Activated T-helper 1 cell treated with Interleukin-2 at 50 U/mL for 16 hours (primary cell): ENCODE measurements at regions not wholly inside any gene's neighbourhood (a gene's known extent, or its start where the extent isn't known, plus 50 kb on each side); places are given as distances from the start of the nearest gene placed in this dataset.
"Not testable (repeated sequence)": the region's sequence is repeated elsewhere in the genome, so short reads cannot be mapped to it uniquely, and the experiment has no call there.

Source experiments
- DNase-seq: peaks from one replicate; pipeline ENCODE4 v3.0.0-alpha.2; 2020; ENCODE audit warnings: low read depth

DNA sequence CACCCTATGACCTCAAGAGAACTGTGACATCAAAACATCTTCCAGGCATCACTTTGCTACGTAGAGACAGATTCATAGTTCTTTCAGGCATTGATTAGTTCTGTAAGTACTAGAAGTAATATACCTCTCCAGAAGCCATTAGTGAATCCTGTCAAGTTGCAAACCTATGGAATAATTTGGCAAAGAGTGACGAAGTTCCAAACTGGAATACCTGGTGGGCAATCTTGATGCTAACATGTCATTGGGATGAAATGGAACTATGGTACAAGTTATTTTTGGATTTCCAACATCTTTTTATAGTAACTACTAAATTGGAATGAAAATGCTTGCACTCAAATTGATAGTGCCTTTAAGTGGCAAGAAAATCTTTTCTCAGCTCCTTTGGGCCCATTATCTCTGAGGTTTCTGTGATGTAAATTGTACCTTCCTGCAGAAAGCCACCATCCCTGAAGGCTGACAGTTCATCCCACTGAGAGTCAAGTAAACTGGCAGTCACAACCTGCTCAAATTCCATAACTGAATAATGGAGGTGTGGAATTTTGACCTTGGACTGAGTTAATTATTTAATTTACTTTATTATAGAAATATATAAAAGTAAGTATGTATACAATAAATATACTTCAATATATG is 435.5 kb downstream of the DTWD2 start:
- no peak for DNase-seq

- DNase-seq = no peak
These were observed 436.2 kb downstream of the DTWD2 start for GRCh38 chr5:118552146-118552545.

- DNase-seq = no peak
These were observed 436.6 kb downstream of the DTWD2 start for GRCh38 chr5:118551716-118552115.

GRCh38 chr5:118551031-118551430 is 437.3 kb downstream of the DTWD2 start:
- no peak for DNase-seq

DNA sequence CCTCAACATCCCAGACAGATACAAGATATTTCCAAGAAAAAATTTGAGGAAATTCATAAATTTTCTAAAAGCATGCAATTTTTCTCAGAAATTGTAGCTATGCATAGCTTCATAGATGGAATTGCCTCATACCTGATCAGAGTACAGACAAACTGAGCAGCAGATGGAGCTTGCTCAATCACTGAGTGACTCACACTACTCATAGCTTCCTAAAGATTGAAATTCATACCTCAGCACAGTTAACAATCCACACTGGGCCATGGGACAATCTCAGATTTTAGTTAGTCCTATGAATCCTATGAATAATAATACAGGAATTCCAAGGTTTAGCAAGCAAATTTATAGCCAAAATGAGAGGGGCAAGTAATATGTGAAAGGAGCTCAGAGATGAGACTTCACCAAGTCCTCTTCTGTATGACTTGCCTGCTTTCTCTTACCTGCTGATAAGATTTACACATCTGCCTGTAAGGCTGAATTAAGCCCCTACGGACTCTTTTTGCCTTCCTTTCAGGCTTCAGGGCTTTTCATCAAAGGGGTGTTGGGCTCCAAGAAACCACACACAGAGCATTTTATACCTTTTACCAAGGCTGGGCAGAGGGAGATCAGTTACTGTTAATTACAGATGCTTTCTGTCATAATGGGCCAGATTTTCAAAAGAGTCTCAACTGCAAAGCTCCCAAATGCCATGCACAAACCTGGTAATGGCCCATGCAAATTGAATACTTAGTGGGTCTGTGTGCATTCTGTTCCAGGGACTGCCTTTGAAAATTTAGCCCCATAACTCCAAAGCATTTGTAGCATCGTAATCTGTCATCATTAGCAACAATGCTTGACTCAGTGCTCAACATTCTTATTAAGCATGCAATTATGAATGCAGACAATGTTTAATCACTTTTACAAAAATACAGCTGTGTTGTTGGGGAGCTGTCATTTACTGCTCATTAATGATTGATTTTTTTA is 439.3 kb downstream of the DTWD2 start:
- DNase-seq = no peak

DNA sequence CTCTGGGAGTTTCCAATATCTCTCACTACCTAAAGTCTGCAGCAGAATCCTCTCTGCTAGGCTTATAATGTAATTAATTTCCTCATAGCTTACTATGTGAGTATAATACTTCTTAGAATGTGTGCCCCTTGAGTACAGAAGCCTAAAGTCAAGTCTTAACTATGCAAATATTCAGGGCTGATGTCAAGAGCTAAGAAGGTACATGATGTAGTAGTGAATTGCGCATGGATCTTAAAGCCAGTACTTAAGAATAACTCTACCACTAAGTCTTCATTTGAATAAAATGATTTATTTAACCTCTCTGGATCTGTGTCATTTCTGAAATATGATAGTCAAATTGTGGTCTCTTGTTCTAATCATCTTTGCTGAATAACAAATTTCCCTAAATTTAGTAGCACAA is 442.9 kb downstream of the DTWD2 start:
- no peak for DNase-seq

- no peak for DNase-seq
These were observed 443.4 kb downstream of the DTWD2 start for GRCh38 chr5:118544887-118545449.

- DNase-seq = no peak
These were observed 454.4 kb downstream of the DTWD2 start for GRCh38 chr5:118533923-118534322.

GRCh38 chr5:118533156-118533555 is 455.2 kb downstream of the DTWD2 start:
- DNase-seq = no peak

DNA sequence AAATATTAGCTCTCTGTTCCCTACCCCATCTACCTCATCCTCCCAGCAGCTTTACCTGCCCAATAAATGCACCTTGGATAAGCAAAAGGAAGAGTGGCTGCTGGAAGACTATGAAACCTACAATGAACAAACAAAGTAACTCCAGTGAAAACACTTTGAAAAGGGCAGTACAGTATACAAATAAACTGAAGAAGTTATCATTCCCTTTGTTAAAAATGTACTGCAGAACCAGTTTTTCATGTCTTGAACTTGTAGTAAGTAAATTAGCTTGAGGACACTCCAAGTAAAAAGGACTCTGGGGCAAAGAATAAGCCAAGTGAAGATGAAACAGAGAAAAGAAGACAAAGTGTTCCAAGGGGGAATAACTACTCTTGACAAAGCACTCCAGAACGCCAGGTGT is 457.1 kb downstream of the DTWD2 start:
- no peak for DNase-seq

- no peak for DNase-seq
These were observed 458.8 kb downstream of the DTWD2 start for GRCh38 chr5:118529361-118530144.

DNA sequence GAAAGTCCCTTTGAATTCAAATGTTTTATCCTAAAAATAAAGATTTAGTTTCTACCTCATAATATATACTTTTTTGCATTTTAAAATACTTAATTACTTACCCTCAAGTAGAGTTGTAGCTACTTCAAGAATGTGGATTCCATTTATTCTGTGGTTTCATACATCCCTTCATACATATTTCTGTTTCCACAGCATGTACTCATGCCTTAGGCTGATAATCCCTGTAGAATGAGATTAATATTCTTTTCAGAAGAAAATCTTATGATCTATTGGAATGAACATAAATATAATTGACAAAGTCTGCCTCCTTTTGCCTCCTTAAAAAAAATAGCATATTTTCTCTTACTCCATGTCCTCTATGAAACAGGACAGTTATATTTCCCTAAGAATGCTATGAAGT is 465.7 kb downstream of the DTWD2 start:
- no peak for DNase-seq

GRCh38 chr5:118520771-118521415 is 467.5 kb downstream of the DTWD2 start:
- no peak for DNase-seq

- no peak for DNase-seq
These were observed 468.9 kb downstream of the DTWD2 start for GRCh38 chr5:118519466-118519865.

DNA sequence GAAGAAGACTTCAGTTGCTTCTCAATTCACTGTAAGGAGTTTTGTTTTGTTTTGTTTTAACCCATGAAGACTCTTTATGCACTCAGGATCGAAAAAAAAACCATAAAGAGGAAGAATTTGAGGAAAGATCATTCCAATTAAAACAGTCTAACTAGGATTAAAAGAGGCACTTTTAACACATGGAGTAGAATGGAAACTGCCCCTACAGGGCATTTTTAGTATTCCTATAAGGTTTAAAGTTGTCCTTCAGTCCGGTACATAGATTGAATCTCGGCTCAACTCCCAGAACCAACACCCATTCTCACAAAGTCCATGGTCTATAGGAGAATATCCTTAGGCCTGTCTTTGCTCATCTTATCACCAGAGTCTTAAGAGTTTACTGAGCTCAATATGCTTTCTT is 469.6 kb downstream of the DTWD2 start:
- DNase-seq = no peak

DNA sequence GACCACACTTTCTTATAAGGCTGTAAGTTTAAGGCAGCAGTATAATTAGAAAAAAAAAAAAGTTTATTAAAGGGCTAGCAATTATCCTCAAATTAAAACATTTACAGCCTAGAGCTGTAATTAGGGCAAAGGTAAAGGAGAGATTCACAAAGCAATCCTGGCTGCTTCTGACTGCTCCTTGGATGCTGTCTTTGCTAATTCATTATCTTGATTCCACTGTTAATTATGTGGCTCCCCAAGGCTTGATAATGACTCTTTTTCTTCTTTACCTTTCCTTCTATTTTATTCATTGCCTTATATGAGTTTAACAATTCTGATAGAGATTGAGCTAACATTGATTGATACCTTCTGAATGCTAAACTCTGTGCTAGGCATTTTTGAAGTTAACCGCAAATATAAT is 476.5 kb downstream of the DTWD2 start:
- DNase-seq = no peak

DNA sequence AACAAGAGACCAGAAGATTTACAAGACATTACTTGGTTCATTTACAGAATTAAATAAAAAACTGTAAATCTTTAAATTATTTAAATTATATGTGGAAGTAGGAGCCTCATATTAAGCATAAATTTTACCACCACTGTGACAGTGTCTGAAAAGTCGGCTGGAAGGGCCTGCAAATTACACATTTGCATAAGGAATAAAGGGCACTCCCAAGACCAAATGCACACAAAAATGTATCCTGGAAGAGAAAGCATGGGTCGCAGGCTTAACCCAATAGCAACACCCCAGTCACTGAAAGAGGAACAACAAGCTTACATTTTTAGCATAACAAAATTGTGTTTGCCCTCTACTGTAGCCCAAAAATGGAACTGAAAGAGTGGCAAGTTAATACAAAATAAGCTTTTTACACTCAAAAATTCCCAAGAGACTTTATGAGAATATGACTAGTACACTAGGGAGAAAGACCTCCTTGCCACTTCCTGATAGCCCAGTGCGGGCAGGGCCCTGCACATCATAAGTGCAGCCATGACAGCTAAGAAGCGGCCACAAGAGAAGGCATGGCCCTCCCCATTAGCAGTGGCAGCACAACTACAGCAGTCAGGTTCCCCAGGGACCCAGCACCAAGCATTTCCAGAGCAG is 482.0 kb downstream of the DTWD2 start:
- no peak for DNase-seq

- not testable (repeated sequence) for DNase-seq
These were observed 486.1 kb downstream of the DTWD2 start for GRCh38 chr5:118502232-118502631.

DNA sequence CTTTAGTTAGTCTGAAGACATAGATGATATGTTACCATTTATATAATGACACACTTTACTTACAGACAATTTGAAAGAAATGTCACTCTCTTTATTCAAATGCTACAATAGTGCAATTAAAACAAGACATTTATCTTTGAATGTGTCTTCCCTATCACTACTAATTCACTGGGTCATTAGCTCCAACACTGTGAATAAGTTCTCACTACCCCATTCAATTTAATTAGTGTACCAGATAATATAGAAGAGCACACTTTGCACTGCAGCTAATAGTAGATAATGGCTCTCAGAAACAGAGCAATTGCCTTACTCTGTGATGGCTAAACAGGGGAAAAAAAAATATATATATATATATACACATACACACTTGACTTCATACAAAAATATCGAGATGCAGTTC is 497.0 kb downstream of the DTWD2 start:
- no peak for DNase-seq

GRCh38 chr5:118486647-118487225 is 501.6 kb downstream of the DTWD2 start:
- DNase-seq = no peak

GRCh38 chr5:118479285-118479684 is 509.1 kb downstream of the DTWD2 start:
- DNase-seq = no peak
